Vagina (tissue), 2 donors: ENCODE measurements at regions not wholly inside any gene's neighbourhood (a gene's known extent, or its start where the extent isn't known, plus 50 kb on each side); places are given as distances from the start of the nearest gene placed in this dataset.

Experiments used
- POLR2A ChIP-seq, 2 donors: fragments of 450-650 bp; IDR thresholded peaks; one replicate each; pipeline ENCODE4 v1.6.1; 2017; ENCODE audit warnings: antibody characterized with exemption in 2 of 2, mild to moderate bottlenecking in 2 of 2, moderate library complexity in 2 of 2
- POLR2AphosphoS5 ChIP-seq, 2 donors: sonication (generic); formaldehyde crosslinking; IDR thresholded peaks; one replicate each; pipeline ENCODE4 v1.9.0; 2017; ENCODE audit warnings: antibody characterized with exemption in 2 of 2, mild to moderate bottlenecking in 2 of 2, low read depth in 1 of 2; ENCODE audit not compliant: insufficient read depth in 1 of 2
- TF ChIP-seq, protein P1 (sequence below), 3 experiments: fragments of 450-650 bp in 2 of 3; fragments of 200-600 bp in 1 of 3; sonication (generic) in 1 of 3; IDR thresholded peaks; one replicate each; pipeline ENCODE4 v1.5.1; 2017 to 2019; ENCODE audit warnings: antibody characterized with exemption in 3 of 3, mild to moderate bottlenecking in 2 of 3, moderate library complexity in 2 of 3

GRCh38 chr10:85547460-85548023 is 819.1 kb downstream of the GRID1 start:
- TF ChIP-seq, protein P1, sequence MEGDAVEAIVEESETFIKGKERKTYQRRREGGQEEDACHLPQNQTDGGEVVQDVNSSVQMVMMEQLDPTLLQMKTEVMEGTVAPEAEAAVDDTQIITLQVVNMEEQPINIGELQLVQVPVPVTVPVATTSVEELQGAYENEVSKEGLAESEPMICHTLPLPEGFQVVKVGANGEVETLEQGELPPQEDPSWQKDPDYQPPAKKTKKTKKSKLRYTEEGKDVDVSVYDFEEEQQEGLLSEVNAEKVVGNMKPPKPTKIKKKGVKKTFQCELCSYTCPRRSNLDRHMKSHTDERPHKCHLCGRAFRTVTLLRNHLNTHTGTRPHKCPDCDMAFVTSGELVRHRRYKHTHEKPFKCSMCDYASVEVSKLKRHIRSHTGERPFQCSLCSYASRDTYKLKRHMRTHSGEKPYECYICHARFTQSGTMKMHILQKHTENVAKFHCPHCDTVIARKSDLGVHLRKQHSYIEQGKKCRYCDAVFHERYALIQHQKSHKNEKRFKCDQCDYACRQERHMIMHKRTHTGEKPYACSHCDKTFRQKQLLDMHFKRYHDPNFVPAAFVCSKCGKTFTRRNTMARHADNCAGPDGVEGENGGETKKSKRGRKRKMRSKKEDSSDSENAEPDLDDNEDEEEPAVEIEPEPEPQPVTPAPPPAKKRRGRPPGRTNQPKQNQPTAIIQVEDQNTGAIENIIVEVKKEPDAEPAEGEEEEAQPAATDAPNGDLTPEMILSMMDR (IDR thresholded peaks at IDR 0.05), result no peak
- TF ChIP-seq POLR2A (IDR thresholded peaks at IDR 0.05) (no peak), POLR2AphosphoS5 (IDR thresholded peaks at IDR 0.05; ENCODE audit: insufficient read depth in 1 of 2, low read depth in 1 of 2) (no peak)
